H1 (cell line): ENCODE measurements at regions not wholly inside any gene's neighbourhood (a gene's known extent, or its start where the extent isn't known, plus 50 kb on each side); places are given as distances from the start of the nearest gene placed in this dataset.

ENCODE experiments used
- BACH1 ChIP-seq: IDR thresholded peaks from 2 replicates; pipeline ENCODE4 v1.6.1; 2012; ENCODE audit warnings: low read length, improper control_type of control experiment

GRCh38 chr5:149433524-149434131 lies 54.5 kb upstream of the IL17B start (continued):
- TF ChIP-seq BACH1, result no peak
